HG03025 (cell line): ENCODE measurements at regions not wholly inside any gene's neighbourhood (a gene's known extent, or its start where the extent isn't known, plus 50 kb on each side); places are given as distances from the start of the nearest gene placed in this dataset.

ENCODE experiments used
- ATAC-seq: cut with Tn5 transposase; IDR thresholded peaks from one replicate; pipeline ENCODE4 v1.9.1; 2021; ENCODE audit warnings: mild to moderate bottlenecking, moderate library complexity; ENCODE audit not compliant: unreplicated experiment, low FRiP score

DNA sequence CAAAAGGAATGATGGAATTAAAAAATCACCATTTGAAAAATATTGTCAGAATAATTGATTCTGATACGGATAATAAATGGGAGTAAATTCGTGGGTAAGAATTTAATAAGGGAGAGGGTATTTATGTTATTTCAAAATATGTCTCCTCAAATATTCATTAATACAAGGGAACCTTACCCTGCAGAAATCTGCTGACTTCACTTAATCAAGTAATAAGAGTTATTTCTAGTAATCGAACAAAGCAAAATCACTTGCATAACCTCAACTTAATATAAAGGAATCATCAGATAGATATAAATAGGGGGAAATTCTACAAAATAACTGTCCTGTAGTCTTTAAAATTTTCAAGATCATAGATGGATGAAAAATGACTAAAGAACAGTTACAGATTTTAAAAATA lies 1164.7 kb upstream of the GJE1 start:
- ATAC-seq: no peak

- no peak for ATAC-seq
These were observed 1166.0 kb upstream of the GJE1 start for GRCh38 chr6:140966676-140967075.

DNA sequence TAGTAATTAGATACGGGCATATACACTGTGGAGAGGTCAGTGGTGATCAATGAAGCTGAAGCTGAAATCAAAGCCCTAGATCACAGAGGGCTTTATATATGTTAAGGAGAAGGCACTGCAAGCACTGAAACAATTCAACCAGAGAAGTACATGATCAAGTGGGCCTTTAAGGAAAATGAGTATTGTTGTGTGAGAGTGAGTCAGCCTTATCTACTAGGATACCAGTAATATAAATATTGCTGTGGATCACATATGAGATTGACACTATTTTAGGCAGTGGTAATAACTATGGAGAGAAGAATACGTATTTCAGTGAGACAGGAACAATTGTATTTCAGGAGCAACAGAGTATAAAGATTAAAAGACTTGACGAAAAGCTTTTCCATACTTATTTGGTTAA lies 1172.2 kb upstream of the GJE1 start:
- ATAC-seq: no peak

DNA sequence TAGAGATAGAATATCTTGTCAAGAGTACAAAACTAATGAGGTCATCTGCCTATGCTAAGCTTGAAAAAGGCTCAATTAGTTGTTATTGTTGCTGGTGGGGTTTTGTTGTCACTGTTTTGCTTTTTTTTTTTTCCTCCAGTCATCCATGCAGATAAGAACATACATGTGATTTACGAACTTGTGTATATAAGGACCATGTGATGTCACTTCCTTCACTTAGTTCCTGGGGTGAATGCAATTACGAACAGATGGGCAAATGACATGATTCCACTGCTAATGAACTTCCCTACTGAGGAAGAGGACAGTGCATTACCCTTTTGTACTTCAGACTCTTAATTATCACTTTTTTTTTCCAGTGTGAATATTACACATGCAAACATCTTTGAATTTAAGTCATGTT lies 1175.3 kb upstream of the GJE1 start:
- ATAC-seq: no peak

DNA sequence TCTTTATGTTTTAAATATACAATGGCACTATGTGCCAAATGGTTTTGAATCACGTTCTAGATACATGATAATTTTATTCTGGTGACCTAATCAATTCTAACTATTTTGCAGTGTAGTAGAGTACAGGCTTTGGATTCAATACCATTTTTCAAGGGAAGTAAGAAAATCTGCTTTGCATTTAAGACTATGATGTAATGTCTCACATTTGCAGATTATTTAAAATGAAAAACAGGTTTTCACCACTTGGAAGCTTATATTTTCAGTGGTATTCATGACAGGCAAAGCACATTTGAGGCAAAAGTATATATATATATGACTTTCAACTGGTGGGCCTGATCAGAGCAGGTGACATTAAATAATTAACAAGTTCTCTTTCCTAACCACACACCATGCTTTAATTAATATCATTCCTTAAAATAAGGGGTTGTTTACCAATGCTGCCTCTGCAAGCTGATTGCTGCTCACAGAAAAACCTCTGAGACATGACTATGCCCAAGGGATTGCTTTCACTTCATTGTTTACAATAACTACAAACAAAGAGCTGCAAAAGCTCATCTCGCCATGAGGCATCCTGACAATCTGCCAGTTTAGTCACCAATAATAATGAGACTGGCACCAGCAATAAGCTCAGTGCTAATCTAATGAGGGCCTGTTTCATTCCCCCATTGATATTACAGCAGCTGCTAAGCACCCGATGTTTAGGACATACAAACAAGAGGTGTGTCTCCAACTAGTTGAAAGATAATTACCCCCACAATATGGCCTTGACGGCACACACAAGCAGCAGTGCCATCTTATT lies 1176.0 kb upstream of the GJE1 start:
- ATAC-seq: no peak

GRCh38 chr6:140940251-140940925 lies 1192.3 kb upstream of the GJE1 start:
- ATAC-seq: no peak

GRCh38 chr6:140932909-140933308 lies 1199.8 kb upstream of the GJE1 start:
- no peak for ATAC-seq

DNA sequence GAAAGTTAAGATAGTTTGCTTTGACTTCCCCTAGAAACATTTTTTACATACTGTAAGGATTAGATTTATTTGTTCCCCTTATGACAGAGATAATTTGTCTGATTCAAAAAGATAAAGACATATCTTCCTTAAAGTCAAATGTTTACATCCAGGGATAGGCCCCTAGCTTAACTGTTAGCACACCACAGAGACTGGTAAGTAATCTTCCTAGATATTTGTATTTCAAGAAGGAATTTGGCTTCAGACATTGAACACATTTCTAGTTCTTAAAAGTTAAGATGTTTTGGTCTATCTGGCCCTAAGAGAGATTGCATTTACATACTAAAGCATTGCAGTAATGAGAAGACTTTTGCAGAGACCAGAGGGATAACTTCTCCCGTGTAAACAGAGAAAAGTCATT lies 1201.1 kb upstream of the GJE1 start:
- no peak for ATAC-seq

- ATAC-seq: no peak
These were observed 1203.6 kb upstream of the GJE1 start for GRCh38 chr6:140929121-140929520.

DNA sequence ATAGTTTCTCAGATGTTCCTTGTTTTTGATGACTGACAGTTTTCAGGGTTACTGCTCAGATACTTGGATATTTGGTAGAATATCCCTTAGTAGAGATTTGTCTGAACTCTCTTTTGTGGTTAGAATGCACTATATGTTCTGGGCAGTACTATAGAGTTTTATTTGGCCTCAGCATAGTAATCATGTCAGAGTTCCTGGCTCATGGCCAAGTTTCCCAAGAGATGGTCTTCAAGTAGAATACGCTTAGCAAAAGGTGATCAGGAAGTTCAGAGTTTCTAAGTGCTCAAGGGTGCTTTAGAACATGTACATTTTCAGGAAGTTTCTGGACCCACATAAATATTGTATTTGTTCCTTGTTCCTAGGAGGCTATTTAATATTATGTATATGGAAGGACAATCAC lies 1209.7 kb upstream of the GJE1 start:
- no peak for ATAC-seq

DNA sequence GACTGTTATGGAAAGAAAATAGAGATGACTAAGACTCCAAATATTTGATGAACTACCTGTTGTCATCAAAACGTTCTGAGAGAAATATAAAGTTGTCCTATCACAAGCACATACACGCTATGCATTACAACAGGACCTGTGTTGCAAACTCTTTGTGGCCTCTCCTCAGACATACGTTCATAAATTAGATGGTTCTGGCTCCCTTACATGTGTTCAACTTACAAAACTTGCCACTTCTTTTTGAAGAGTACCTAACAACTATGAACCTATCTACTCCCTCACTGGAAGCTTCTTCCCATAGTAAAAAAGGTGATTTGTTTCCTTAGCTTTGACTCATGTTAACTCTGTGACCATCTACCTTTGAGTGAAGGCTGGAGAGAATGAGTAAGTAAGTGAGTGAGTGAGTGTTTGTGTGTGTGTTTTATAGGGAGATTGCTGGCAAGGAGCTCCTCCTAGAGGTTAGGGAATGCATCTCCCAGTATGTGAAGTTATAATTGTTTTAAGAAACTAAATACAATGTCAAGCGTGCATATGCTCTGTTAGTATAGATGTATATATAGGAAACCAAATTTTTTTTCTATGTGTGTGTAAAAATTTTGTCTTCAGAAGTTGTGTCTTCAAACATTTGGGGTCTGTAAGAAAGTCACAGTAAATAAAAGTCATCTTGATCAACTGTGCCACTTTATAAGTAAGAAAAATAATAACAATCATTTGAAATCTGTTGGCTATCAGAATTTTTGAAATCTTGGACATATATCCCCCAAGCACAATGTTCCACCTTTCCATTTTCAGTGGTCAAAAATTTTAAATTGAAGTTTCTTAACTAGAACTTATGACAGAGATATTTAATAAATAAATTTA lies 1211.1 kb upstream of the GJE1 start:
- no peak for ATAC-seq

DNA sequence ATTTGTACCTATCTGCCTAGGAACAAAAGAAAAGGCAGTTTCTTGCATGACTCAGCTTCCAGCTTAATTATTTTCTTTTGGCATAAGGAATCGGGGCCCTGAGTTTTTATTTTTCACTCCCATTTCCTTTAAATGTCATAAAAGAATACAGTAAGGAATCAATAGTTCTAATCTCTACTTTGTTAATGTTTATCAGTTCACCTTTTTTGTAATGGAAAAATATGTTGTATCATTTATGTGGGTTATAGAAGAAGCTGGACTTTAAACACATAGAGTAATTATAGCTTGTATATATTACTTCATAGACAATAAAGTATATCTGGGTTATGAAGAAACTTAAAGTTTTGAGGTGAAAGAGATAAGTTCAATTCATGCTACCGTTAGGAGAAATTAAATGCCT lies 1214.8 kb upstream of the GJE1 start:
- ATAC-seq: no peak

DNA sequence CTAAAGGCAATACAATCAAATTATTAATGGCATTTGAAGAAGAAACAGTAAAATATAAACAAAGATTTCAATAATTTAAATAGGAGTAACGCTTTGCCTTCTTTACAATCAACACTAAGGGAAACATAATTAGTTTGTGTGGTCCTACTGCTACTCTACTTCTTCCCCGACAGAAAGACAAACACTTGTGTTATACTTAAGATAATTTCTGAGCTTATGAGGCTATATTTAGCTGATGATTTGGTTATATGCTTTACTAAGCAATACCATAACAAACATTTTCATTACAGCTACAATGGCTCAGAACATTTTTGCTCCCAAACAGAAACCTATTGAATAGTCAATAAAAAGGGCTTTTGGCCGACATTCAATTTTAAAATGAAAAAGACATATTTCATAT lies 1217.2 kb upstream of the GJE1 start:
- ATAC-seq: no peak

DNA sequence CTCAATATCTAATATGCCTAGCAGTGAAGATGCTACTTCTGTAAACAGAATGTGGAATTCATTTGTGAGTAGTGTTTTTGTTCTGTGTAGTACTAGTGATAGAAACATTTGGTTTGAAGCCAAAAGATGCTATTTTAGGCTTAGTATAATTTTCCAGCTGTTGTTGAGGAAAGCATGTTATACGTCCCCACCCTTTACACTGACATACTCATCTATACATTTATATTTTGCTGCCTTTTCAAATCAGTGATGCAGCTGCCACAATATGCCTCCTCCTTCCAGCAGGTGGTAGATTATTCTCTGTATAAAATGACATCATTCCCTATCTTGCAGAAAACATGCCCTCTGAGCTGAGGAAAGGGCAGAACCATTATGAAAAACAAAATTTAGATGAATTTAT lies 1217.6 kb upstream of the GJE1 start:
- no peak for ATAC-seq

GRCh38 chr6:140912686-140913085 lies 1220.0 kb upstream of the GJE1 start:
- ATAC-seq: no peak

DNA sequence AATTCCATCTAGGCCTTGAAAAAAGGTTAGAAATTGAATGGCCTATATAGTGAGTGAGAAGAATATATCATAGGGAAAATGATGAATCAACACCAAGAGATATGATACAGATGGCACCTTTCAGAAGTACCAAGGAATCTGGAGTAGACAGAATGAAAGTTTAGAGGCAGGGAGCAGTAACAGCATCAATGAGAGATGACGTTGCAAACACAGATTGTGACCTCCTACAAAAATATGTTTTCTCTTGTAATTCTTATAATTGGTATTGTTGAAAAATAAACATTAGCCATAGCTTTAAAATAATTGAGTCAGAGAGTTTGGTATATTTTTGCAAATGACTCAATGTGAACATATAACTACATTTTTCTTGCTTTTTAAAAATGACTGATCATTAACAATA lies 1223.1 kb upstream of the GJE1 start:
- ATAC-seq: no peak

- no peak for ATAC-seq
These were observed 1223.6 kb upstream of the GJE1 start for GRCh38 chr6:140909156-140909555.

DNA sequence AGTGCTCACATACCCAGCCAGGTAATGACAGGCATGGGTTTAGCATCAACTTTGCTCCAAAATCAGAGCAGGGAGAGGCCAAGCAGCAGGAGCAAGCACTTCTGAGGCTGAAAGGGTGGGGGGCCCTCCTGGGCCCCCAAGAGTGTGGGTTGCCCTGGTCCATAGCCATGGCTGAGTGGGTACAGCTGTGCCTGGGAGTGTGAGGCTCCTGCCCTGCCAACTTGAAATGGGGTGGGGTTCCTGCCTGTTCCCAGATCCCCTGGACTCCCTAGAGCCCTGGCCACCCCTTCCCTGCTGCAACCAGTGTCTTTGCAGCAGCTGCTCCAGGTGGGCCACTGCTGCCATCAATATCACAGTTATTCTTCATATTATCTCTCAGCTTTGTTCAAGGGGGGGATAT lies 1224.2 kb upstream of the GJE1 start:
- no peak for ATAC-seq

GRCh38 chr6:140907235-140907634 lies 1225.5 kb upstream of the GJE1 start:
- ATAC-seq: no peak

GRCh38 chr6:140905724-140906123 lies 1227.0 kb upstream of the GJE1 start:
- no peak for ATAC-seq

DNA sequence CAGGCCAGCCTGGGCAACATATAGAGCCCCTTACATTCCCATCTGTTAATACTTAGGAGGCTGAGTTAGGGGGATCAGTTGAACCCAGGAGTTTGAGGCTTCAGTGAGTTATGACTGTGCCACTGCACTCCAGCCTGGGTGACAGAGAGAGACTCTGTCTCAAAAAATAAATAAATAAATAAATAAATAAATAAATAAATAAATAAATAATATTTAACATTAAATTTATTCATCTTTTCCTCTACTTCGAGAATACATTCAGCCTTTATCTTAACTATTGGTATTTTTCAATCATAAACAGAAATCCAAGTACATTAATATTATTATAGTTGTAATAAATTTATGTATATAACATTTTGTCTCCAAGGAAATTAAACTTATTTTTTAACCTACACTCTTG lies 1227.7 kb upstream of the GJE1 start:
- ATAC-seq: no peak
